ENCODE measurements at regions not wholly inside any gene's neighbourhood (a gene's known extent, or its start where the extent isn't known, plus 50 kb on each side); places are given as distances from the start of the nearest gene placed in this dataset.

GRCh38 chr2:83233326-83233725 is 1225.8 kb downstream of the SUCLG1 start:
- Histone ChIP-seq H3K4me2 (ENCODE audit: control insufficient read depth, extremely low read depth, insufficient read depth, low read depth, low read length) (no peak overlapping the region), H3K9me3 (ENCODE audit: control insufficient read depth, low read depth, low read length) (no peaks in the 10 kb centered on the region), H3K27me3 (ENCODE audit: control insufficient read depth, extremely low read depth, insufficient read depth, low read length) (no peaks in the 10 kb centered on the region), H3K27ac (ENCODE audit: control insufficient read depth, insufficient read depth, low read length) (no peak overlapping the region), H3K4me1 (ENCODE audit: control insufficient read depth, extremely low read depth, insufficient read depth, low read length) (no peaks in the 10 kb centered on the region), H3K9ac (ENCODE audit: control insufficient read depth, extremely low read depth, insufficient read depth, low read length) (no peak overlapping the region), H3K4me3 (ENCODE audit: control insufficient read depth in 2 of 3, extremely low read depth in 1 of 3, insufficient read depth in 2 of 3, low read depth in 1 of 3, low read length in 3 of 3) (no peak overlapping the region), H3K36me3 (ENCODE audit: control insufficient read depth in 2 of 2, extremely low read depth in 1 of 2, insufficient read depth in 2 of 2, low read length in 2 of 2) (no peaks in the 10 kb centered on the region), H2AFZ (ENCODE audit: control insufficient read depth, low read length) (no peak overlapping the region), H3K9me1 (ENCODE audit: control insufficient read depth, extremely low read depth, insufficient read depth, low read length) (no peaks in the 10 kb centered on the region), H3K79me2 (ENCODE audit: control insufficient read depth, insufficient read depth, low read length) (no peaks in the 10 kb centered on the region), H4K20me1 (ENCODE audit: control insufficient read depth, extremely low read depth, insufficient read depth, low read length) (no peaks in the 10 kb centered on the region)
- dilution Hi-C loops (cut with MboI; ENCODE audit: extremely low pct_ligation_motif_present, low sequenced_read_pairs) = no loop called here
- TF ChIP-seq CTCF (optimal IDR thresholded peaks at IDR 0.05 in 1 of 3, IDR thresholded peaks at IDR 0.05 in 1 of 3, conservative IDR thresholded peaks at IDR 0.05 in 1 of 3; ENCODE audit: extremely low read depth in 1 of 3, insufficient read depth in 2 of 3, low read length in 3 of 3) = no peak
- no peak for TF ChIP-seq EZH2 (IDR thresholded peaks at IDR 0.05; ENCODE audit: low read length)
- DNase-seq (ENCODE audit: low read depth, low spot score) = no peak
- no peak for FAIRE-seq

- Histone ChIP-seq H3K27me3 (ENCODE audit: control insufficient read depth, extremely low read depth, insufficient read depth, low read length) (no peaks in the 10 kb centered on the region), H3K9me1 (ENCODE audit: control insufficient read depth, extremely low read depth, insufficient read depth, low read length) (no peaks in the 10 kb centered on the region), H2AFZ (ENCODE audit: control insufficient read depth, low read length) (no peak overlapping the region), H3K9ac (ENCODE audit: control insufficient read depth, extremely low read depth, insufficient read depth, low read length) (no peak overlapping the region), H3K36me3 (ENCODE audit: control insufficient read depth in 2 of 2, extremely low read depth in 1 of 2, insufficient read depth in 2 of 2, low read length in 2 of 2) (no peaks in the 10 kb centered on the region), H3K4me3 (ENCODE audit: control insufficient read depth in 2 of 3, extremely low read depth in 1 of 3, insufficient read depth in 2 of 3, low read depth in 1 of 3, low read length in 3 of 3) (no peak overlapping the region), H3K4me2 (ENCODE audit: control insufficient read depth, extremely low read depth, insufficient read depth, low read depth, low read length) (no peak overlapping the region), H3K4me1 (ENCODE audit: control insufficient read depth, extremely low read depth, insufficient read depth, low read length) (no peaks in the 10 kb centered on the region), H3K9me3 (ENCODE audit: control insufficient read depth, low read depth, low read length) (no peaks in the 10 kb centered on the region), H3K27ac (ENCODE audit: control insufficient read depth, insufficient read depth, low read length) (no peak overlapping the region), H3K79me2 (ENCODE audit: control insufficient read depth, insufficient read depth, low read length) (no peaks in the 10 kb centered on the region), H4K20me1 (ENCODE audit: control insufficient read depth, extremely low read depth, insufficient read depth, low read length) (no peaks in the 10 kb centered on the region)
- TF ChIP-seq CTCF (optimal IDR thresholded peaks at IDR 0.05 in 1 of 3, IDR thresholded peaks at IDR 0.05 in 1 of 3, conservative IDR thresholded peaks at IDR 0.05 in 1 of 3; ENCODE audit: extremely low read depth in 1 of 3, insufficient read depth in 2 of 3, low read length in 3 of 3) = no peak
- no peak for TF ChIP-seq EZH2 (IDR thresholded peaks at IDR 0.05; ENCODE audit: low read length)
- FAIRE-seq = no peak
- no peak for DNase-seq (ENCODE audit: low read depth, low spot score)
- dilution Hi-C loops (cut with MboI; ENCODE audit: extremely low pct_ligation_motif_present, low sequenced_read_pairs) = no loop called here
These were observed 1229.6 kb downstream of the SUCLG1 start for GRCh38 chr2:83229443-83229842.
